Cardiac fibroblast (primary cell): ENCODE measurements at regions not wholly inside any gene's neighbourhood (a gene's known extent, or its start where the extent isn't known, plus 50 kb on each side); places are given as distances from the start of the nearest gene placed in this dataset.

ENCODE experiments used
- DNase-seq, 2 donors: peaks; one replicate each; pipeline versions ENCODE4 v3.0.0 to v3.0.0-alpha.2; 2010; ENCODE audit warnings: low read depth in 2 of 2
- H3K4me3 ChIP-seq, 2 donors: replicated peaks in 1 of 2; 1 replicate in 1 of 2; 2 replicates in 1 of 2; pipeline ENCODE4 v1.5.1; 2011; ENCODE audit warnings: low read depth in 2 of 2, low read length in 2 of 2, mild to moderate bottlenecking in 2 of 2, moderate library complexity in 1 of 2
- CTCF ChIP-seq: IDR thresholded peaks from one replicate; pipeline ENCODE4 v1.5.1; 2011; ENCODE audit warnings: low read depth, mild to moderate bottlenecking, low read length, inconsistent platforms

- TF ChIP-seq CTCF = no peak
- H3K4me3 ChIP-seq = no peak overlapping the region
- DNase-seq = no peak
These were observed 259.5 kb upstream of the GRM7 start for GRCh38 chr3:6601374-6601773.

DNA sequence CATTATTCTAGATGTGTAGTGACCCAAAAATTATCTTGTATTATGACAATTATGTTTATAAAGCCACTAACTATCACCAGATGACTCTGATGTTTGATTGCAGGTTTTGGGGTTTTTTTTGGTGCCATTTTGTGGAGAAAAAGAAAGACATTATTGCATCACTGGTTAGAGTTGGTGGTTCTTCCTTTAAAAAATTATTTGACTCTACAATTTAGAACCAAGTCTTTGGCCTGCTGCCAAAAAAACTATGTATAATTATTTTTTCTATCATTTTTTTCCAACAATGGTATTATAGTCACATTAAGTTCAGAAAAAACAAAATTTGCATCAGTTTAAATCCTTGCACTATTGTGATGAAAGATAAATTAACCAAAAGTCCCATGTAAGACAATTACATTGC lies 258.6 kb upstream of the GRM7 start:
- TF ChIP-seq CTCF = no peak
- no peak for DNase-seq
- H3K4me3 ChIP-seq = no peak overlapping the region

GRCh38 chr3:6605227-6605626 lies 255.7 kb upstream of the GRM7 start:
- no peak overlapping the region for H3K4me3 ChIP-seq
- no peak for DNase-seq
- TF ChIP-seq CTCF = no peak

GRCh38 chr3:6608843-6609242 lies 252.1 kb upstream of the GRM7 start:
- no peak overlapping the region for H3K4me3 ChIP-seq
- no peak for DNase-seq
- no peak for TF ChIP-seq CTCF

GRCh38 chr3:6612034-6612616 lies 248.8 kb upstream of the GRM7 start:
- DNase-seq = no peak
- no peak overlapping the region for H3K4me3 ChIP-seq
- no peak for TF ChIP-seq CTCF

GRCh38 chr3:6622260-6622659 lies 238.7 kb upstream of the GRM7 start:
- no peak for TF ChIP-seq CTCF
- H3K4me3 ChIP-seq = no peak overlapping the region
- DNase-seq = no peak

GRCh38 chr3:6622712-6623111 lies 238.2 kb upstream of the GRM7 start:
- no peak overlapping the region for H3K4me3 ChIP-seq
- no peak for TF ChIP-seq CTCF
- DNase-seq = no peak
